CD4-positive, alpha-beta T cell treated with Interferon alpha-2 for 1 hour (primary cell): ENCODE measurements at regions not wholly inside any gene's neighbourhood (a gene's known extent, or its start where the extent isn't known, plus 50 kb on each side); places are given as distances from the start of the nearest gene placed in this dataset.

Source experiments
- DNase-seq, 2 donors: peaks; one replicate each; pipeline ENCODE4 v3.0.0-alpha.2; 2020 to 2022

GRCh38 chr12:60257063-60257462 lies 661.2 kb downstream of the SLC16A7 start:
- no peak for DNase-seq

DNA sequence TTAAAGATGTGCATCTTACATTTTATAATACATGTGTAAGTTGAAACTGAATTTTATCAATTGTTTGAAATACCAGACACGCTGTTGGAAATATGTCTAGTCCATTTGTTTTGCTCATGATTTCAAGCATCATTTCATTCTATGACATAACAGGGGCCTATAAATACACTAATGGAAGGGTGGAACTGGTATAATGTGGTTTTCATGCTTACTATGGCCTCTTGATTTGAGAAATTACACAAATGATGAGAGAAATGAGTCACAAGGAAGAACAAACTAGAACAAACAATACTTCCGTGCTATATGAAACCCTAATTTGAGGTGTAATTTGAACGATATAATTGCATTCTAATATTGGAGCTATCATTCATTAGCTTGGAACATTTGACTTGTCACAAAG lies 663.4 kb downstream of the SLC16A7 start:
- DNase-seq = no peak

- no peak for DNase-seq
These were observed 666.5 kb downstream of the SLC16A7 start for GRCh38 chr12:60262378-60262777.

DNA sequence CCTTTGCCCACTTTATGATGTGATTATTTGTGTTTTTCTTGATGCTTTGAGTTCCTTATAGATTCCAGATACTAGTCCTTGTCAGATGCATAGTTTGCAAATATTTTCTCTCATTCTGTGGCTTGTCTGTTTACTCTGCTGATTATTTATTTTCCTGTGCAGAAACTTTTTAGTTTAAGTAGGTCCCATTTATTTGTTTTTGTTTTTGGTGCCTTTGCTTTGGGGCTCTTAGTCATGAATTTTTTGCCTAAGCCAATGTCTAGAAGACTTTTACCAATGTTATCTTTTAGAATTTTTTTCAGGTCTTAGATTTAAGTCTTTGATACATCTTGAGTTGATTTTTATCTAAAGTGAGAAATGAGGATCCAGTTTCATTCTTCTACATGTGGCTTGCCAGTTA lies 667.3 kb downstream of the SLC16A7 start:
- DNase-seq = no peak

DNA sequence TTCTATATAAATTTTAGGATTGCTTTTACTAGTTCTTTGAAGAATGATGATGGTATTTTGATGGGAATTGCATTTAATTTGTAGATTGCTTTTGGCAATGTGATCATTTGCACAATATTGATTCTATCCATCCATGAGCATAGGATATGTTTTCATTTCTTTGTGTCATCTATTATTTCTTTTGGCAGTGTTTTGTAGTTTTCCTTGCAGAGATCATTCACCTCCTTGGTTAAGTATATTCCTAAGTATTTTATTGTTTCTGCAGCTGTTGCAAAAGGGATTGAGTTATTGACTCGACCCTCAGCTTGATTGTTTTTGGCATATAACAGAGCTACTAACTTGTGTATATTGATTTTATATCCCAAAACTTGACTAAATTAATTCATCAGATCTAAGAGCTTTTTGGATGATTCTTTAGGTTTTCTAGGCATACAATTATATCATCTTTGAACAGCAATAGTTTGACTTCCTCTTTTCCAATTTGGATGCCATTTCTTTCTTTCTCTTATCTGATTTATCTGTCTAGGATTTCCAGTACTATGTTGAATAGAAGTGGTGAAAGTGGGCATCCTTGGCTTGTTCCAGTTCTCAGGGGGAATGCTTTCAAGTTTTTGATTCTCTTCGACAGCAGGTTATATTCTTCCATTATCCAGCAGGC lies 668.1 kb downstream of the SLC16A7 start:
- DNase-seq = no peak

- DNase-seq = no peak
These were observed 669.9 kb downstream of the SLC16A7 start for GRCh38 chr12:60265741-60266140.

DNA sequence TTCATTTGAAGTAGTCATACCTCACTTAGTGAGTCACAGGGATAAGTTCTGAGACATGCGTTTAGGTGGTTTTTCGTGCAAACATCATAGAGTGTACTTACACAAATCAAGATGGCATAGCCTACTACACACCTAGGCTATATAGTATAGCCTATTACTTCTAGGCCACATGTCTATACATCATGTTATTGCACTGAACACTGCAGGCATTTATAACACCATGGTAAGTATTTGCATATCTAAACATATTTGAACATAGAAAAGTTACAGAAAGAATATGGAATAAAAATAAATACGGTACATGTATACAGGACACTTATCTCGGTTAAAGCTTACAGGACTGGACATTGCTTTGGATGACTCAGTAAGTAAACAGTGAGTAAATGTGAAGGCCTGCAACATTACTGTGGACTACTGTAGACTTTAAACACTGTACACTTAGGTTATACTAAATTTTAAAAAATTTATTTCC lies 670.6 kb downstream of the SLC16A7 start:
- DNase-seq = no peak

GRCh38 chr12:60269611-60270269 lies 673.9 kb downstream of the SLC16A7 start:
- no peak for DNase-seq

- DNase-seq = no peak
These were observed 676.0 kb downstream of the SLC16A7 start for GRCh38 chr12:60271816-60272215.

DNA sequence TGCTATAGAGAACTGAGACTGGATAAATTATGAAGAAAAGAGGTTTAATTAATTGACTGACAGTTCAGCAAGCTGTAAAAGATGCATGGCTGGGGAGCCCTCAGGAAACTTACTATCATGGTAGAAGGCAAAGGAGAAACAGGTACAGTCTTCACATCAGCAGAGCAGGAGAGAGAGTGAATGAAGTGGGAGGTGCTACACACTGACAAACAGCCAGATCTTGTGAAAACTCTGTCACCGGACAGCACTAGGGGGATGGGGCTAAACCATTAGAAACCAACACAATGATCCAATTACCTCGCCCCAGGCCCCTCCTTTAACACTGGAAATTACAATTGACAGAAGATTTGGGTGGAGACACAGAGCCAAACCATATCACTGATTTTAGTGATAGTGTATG lies 682.4 kb downstream of the SLC16A7 start:
- DNase-seq = no peak

- no peak for DNase-seq
These were observed 683.4 kb downstream of the SLC16A7 start for GRCh38 chr12:60279221-60279620.

GRCh38 chr12:60281522-60281921 lies 685.7 kb downstream of the SLC16A7 start:
- no peak for DNase-seq

DNA sequence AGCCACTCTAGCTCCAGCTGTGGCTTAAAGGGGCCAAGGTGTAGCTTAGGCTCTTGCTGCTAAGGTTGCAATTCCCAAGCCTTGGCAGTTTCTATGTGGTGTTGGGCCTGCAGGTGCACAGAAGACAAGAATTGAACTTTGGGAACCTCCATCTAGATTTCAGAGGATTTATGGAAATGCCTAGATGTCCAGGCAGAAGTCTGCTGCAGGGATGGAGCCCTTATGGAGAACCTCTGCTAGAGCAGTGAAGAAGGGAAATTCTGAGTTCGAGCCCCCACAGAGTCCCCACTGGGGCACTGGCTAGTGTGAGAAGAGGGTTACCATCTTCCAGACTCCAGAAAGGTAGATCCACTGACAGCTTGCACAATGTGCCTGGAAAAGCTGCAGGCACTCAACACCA lies 694.7 kb downstream of the SLC16A7 start:
- DNase-seq = no peak

- DNase-seq = no peak
These were observed 712.6 kb downstream of the SLC16A7 start for GRCh38 chr12:60308366-60308991.

DNA sequence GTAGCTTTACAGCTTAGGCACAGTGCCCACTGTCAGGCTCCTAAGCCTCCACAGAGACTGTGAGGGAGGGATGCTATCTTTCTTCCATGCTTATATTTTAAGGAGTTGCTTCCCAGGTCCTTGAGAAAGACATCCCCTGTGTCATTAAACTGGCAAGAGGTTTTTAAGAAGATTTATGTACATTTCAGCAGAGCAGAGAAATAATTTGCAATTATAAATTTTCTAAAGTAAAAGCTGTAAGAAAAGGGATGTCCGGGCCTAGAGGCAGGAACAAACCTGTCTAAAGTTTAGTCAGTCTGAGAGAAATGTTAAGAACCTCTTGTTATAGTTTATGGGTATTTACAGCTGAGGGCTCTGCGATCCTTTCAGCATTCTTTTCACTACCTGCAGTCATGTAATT lies 716.1 kb downstream of the SLC16A7 start:
- no peak for DNase-seq

DNA sequence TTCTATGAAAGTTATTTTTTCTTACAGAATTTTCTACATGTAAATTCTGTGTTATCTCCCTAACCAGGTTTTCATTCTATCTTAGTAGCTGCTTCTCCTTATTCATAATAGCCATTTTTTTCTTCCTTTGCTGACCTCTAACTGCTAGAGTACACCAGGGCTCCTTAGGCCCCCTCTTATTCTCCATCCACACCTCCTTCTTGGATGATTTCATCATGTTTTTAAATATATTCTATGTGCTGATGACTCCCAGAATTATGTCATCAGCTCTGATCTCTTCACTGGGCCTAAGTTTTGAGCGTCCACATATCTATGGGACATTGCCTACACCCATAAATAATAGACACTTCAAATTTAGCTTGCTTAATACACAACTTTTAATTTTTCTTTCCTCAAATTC lies 721.5 kb downstream of the SLC16A7 start:
- DNase-seq = no peak

- DNase-seq = no peak
These were observed 728.9 kb downstream of the SLC16A7 start for GRCh38 chr12:60324746-60325145.

- no peak for DNase-seq
These were observed 737.6 kb downstream of the SLC16A7 start for GRCh38 chr12:60333461-60333860.

DNA sequence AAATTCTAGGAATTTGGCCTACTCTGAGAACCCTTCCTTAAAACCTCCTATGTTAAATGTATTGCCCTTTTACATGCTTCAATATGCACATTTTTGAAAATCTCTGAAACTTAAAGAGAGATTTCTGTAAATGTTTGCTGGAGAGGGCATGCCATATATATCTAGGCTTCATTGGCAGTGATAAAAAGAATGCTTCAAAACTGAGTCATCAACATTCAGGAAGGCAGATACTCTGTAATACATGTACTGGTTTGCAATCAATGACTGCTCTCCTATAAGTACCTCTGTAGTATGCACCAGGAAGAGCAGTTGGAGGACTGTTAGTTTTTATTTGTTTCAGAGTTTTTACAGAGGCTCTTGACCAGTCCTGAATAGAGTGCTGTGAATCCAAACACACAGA lies 739.9 kb downstream of the SLC16A7 start:
- no peak for DNase-seq

- DNase-seq = no peak
These were observed 742.2 kb downstream of the SLC16A7 start for GRCh38 chr12:60337839-60338549.

- no peak for DNase-seq
These were observed 749.6 kb downstream of the SLC16A7 start for GRCh38 chr12:60345442-60345841.

DNA sequence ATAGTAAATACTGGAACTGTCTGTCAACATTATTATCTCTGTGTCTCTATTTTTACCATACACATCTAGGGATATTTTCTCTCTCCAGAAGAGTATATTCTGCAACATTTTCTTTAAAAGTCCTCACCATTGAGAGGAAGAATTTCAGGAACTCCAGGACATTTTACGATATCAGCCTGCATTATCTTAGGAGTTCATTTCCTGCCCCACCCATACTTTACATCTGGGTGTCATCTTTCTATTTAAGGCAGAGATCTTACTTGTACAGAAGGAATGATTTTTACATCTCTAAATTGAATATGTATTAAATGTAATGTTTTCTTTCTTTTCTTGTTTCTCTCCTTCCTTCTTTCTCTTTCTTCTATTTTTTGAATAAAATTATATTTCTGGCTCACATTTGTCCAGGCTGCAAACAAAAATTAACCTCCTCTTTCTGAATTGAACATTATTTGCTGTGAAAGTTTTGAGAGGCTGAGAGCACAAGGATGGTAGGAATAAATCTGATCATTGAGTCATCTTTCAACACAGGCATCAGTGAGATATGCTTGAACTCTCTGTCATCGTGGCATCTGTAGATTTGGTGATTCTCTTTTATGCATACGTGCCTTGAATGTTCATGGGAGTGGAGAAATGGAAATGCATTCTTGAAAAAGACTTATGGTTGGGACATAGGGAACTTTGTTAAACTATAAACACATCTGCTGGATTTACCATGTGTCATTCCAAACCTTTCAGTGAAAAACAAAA lies 753.6 kb downstream of the SLC16A7 start:
- no peak for DNase-seq

DNA sequence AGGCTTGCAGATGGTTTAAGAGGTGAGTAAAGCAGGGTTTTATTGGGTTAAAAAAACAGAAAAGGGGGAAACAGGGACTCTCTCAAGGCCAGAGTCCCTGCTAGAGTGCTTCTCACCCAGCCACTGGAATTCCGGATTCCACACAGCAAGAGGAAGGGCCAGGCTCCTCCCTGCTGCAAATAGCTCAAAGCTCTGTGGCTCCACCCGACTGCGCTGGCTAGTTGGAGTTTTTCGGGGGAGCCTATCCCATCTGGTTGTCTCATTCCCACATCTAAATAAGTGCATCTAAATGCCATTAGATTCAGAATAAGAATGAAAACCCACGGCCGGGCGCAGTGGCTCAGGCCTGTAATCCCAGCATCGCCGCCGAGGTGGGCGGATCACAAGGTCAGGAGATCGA lies 791.5 kb downstream of the SLC16A7 start:
- DNase-seq = no peak
